HG03066 (cell line): ENCODE measurements at regions not wholly inside any gene's neighbourhood (a gene's known extent, or its start where the extent isn't known, plus 50 kb on each side); places are given as distances from the start of the nearest gene placed in this dataset.

Experiments used
- ATAC-seq: cut with Tn5 transposase; IDR thresholded peaks from one replicate; pipeline ENCODE4 v1.9.1; 2021; ENCODE audit warnings: low read depth; ENCODE audit not compliant: unreplicated experiment

DNA sequence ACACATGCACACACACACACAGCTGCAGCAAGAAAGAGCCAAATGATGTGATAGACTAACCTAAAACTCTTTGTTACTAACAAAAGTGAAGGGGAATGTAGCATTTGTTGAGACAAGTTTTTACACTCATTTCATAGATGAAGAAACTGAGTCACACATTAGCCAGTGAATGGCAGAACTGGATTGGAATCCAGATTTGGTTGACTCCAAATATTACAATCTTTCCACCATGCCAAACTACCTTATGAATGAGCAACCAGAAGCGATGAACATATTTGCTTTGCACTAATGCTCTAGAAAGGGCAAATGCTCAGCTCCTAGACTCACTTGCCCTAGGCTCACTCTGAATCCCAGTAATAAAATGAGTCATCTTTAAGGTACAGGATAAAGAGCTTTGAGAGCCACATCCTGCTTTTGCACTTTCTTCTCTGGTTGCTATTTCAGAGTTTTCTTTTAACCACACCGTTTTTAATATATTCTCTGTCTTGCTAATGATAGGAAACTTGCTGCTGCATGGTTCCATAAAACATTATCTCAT lies 111.9 kb downstream of the GPAM start:
- no peak for ATAC-seq

DNA sequence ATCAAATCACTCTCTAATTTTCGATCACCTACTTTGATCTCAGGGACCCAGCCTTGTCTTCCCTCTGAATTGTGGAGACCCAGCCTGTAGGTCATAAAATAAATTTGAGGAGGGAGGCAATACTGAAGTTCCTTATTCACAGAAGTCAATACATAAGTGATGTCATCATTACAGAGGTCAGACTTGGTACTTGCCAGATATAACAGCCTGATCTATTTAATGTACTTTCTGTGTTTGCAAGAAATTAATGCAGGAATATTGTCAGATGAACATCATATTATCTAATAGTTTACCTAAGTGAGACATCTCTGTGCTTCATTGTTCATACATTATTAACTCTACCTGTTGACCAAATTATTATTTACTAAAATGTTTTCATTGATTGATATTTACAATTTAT lies 105.6 kb downstream of the GPAM start:
- ATAC-seq: no peak

DNA sequence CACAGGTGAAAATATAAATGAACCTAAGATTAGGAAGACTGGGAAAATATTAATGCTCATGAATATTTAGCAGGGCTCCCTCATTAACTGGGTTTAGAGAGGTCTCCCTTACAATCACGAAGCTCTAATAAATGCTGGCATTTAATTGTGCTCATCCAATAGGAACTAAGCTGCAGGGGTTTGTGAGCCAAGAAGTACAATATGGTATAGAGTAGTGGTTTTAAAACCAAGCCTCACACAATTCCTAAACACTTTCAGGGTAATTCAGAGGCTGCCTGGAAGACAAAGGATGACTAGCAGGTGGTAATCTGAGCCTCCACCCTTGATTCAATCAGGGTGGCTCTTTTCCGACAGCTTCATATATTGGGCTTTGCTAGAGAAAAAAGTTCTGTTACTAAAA lies 103.3 kb downstream of the GPAM start:
- no peak for ATAC-seq

DNA sequence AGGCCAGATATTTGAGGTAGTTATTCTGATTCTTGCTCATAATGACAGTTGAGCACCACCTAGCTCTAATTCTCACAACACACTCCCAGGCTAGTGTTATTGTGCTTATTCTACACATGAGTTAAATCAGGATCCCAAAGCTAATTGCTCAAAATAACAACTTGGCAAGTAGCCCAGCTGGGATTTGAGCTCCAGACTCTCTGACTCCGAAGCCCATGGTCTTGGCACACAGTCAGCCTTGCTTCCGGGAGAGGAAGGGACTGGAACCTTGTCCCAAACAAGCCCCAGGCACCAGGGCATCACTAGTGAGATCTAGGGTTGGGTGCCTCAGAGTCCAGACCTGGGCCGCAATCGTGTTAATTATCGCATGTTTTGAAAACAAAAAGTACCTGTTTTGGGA lies 101.4 kb downstream of the GPAM start:
- ATAC-seq: no peak

DNA sequence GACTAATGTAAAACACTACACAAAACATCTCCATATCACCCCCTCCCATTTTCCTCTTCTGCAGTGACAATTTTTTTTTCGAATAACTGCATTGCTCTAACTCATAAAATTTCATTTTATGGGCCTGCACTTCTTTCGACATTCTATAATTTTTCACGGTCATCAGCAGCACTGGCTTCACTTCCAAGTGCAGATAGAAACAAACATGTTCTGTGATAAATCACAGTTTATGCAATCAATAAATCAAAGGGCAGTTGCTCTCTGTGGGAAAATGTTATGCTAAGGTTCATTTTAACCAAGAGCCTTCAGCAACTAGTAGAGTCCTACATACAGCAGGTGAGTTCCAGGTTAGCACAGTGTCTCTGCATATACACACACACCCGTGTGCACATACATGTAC lies 100.1 kb downstream of the GPAM start:
- no peak for ATAC-seq

DNA sequence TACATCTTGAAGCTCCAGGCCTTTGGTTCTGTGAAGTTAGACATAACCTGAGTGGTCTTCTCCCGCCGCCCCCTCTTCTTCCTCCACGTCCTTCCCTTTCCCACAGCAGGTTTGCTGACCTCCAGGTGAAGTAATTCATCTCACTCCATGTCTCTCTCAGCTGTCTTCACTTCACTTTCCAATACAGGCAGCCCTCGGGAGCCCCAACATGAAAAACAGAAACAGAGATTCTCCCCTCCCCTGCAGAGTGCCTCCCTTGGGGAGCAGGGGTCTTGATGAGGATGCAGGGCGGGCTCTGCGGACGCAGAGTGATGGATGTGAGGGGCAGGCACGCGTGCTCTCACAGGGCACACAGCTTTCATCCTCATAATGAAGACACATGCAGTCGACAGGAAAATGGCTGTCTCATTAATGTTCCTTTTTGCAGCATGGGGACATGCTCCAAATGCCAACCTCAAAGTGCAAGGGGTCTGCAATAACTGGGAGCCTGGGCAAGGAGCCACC lies 95.6 kb downstream of the GPAM start:
- ATAC-seq: no peak

DNA sequence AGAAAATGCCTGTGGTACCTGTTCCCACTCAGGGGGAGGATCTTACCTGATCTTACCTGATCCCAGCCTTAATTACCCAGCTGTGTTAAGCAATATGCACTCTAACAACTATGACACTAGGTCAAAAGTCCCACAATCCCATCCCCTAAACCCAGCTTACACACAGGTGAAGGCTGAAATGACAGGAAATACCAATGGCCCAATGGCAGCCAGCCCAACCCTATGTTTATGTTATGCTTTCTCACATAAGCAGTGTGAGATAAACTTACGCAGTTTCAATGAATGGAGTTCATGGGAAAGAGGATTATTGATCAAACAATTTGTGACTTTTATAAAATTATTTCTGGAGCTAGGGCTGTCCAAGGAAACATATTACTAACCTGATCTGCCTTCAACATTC lies 91.9 kb downstream of the GPAM start:
- no peak for ATAC-seq

DNA sequence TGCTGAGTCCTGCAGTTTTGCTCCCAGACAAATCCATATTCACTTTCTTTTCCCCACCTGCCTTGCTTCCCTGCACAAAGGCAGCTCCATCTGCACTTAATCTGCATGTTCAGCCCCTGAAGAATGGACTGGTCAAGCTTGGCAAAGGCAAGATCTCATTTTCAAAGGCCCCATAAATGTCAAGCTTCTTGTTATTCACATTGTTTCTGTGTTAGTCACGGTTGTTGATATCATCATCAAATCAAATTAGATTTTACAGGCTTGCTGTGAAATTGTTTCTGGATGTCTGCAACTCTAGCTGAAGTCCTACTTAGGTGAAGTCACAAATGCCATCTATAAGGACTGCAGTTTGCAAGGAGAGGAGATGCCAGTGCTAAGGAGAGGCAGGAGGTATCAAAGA lies 91.0 kb downstream of the GPAM start:
- ATAC-seq: no peak

DNA sequence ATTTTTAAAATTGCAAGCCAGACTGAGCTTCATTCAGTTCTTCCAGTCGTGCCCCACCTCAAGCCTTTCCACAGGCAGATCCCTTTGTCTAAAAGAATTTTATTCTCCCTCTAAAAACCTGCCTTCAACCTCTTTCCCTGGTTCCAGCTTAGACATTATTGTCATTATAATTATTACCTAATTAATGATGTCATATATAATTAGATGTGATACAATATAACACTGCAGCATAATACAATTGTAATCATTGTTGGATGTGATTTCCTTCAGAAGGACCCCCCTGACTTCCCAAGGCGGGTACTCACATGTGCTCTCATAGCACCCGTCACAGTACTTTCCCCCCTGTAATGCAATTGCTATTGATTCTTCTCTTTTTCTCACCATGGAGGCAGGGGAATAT lies 88.6 kb downstream of the GPAM start:
- no peak for ATAC-seq

DNA sequence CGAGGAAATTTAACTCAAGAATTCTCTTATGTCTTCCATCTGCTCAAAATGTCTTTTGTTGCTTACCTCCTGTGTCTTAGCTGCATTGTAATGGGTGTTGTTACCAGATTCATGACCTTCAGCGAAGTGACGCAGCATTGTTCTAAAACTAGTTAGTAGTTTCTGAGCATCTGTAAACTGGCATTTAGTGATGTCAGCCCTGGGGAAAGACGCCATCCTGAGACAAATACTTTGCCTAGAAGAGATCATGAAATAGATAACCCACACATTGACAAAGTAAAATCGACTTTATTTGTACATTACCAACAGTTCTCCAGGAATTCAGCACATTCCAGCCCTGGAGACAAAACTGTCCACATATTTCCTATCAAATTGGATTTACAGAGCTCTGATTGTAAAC lies 87.8 kb downstream of the GPAM start:
- no peak for ATAC-seq

DNA sequence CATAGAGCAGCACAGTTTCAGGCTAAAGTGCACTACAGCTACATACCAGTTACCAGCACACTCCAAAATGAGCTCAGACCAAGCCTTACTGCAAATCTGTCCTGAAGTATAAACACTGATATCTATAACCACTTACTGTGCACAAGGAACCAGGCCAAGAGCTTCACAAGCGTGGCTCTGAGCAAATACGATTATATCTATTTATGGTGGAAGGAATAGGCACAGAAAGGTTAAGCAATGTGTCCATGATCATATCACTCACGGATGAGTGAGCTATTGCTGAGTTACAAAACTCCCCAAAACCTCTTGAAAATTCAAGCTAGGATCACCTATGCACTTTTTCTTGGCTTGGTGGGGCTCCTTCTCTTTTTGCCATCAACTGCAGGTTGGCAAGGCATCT lies 84.9 kb downstream of the GPAM start:
- ATAC-seq: no peak
